GM23338 (cell line): ENCODE measurements at regions not wholly inside any gene's neighbourhood (a gene's known extent, or its start where the extent isn't known, plus 50 kb on each side); places are given as distances from the start of the nearest gene placed in this dataset.
A peak's percentile ranks its signal among the peaks of the same experiment; 100 is the strongest.

ENCODE experiments used
- ATAC-seq: fragments of 200-7000 bp; cut with Tn5 transposase; 3 replicates; pipeline ENCODE4 v1.9.1; 2020
- DNase-seq: peaks from one replicate; pipeline ENCODE4 v3.0.0-alpha.2; 2015; ENCODE audit warnings: low spot score
- H2AFZ ChIP-seq: fragments of 200-600 bp; sonication (generic); 2 replicates; pipeline ENCODE4 v1.8.0; 2016; ENCODE audit warnings: antibody characterized with exemption, mild to moderate bottlenecking, moderate library complexity
- H3F3A ChIP-seq: fragments of 200-600 bp; sonication (generic); replicated peaks from 2 replicates; pipeline ENCODE4 v1.8.0; 2017; ENCODE audit warnings: antibody characterized with exemption, mixed run types, low read depth
- H3K27ac ChIP-seq: fragments of 200-600 bp; sonication (generic); 2 replicates; pipeline ENCODE4 v1.6.1; 2016; ENCODE audit warnings: low read depth
- H3K27me3 ChIP-seq: fragments of 200-600 bp; sonication (generic); 2 replicates; pipeline ENCODE4 v1.8.0; 2016; ENCODE audit warnings: mild to moderate bottlenecking, mixed run types, moderate library complexity; ENCODE audit not compliant: insufficient read depth
- H3K36me3 ChIP-seq: fragments of 200-600 bp; sonication (generic); 2 replicates; pipeline ENCODE4 v1.8.0; 2016; ENCODE audit warnings: mild to moderate bottlenecking; ENCODE audit not compliant: insufficient read depth
- H3K4me1 ChIP-seq: fragments of 200-600 bp; sonication (generic); 2 replicates; pipeline ENCODE4 v1.8.0; 2016; ENCODE audit warnings: mild to moderate bottlenecking, moderate library complexity; ENCODE audit not compliant: insufficient read depth
- H3K4me2 ChIP-seq: fragments of 200-600 bp; sonication (generic); 2 replicates; pipeline ENCODE4 v1.7.1; 2017; ENCODE audit warnings: mixed run types
- H3K4me3 ChIP-seq: fragments of 200-600 bp; sonication (generic); 2 replicates; pipeline ENCODE4 v1.6.1; 2016; ENCODE audit warnings: mixed run types
- H3K79me2 ChIP-seq: fragments of 200-600 bp; sonication (generic); replicated peaks from 2 replicates; pipeline ENCODE4 v1.8.0; 2017; ENCODE audit warnings: mild to moderate bottlenecking; ENCODE audit not compliant: insufficient read depth
- H3K9me2 ChIP-seq: fragments of 200-600 bp; sonication (generic); 2 replicates; pipeline ENCODE4 v1.8.0; 2017; ENCODE audit not compliant: insufficient read depth
- H4K20me1 ChIP-seq: fragments of 200-600 bp; sonication (generic); replicated peaks from 2 replicates; pipeline ENCODE4 v1.8.0; 2017; ENCODE audit warnings: mild to moderate bottlenecking; ENCODE audit not compliant: insufficient read depth
- H3K27ac Mint-ChIP-seq: 2 replicates; pipeline ENCODE4 v1.8.0; 2020; ENCODE audit warnings: inconsistent platforms, mild to moderate bottlenecking, moderate library complexity, mixed read lengths
- H3K27me3 Mint-ChIP-seq: 3 replicates; pipeline ENCODE4 v1.8.0; 2022; ENCODE audit warnings: low read depth, mild to moderate bottlenecking, moderate library complexity, mixed read lengths, inconsistent platforms; ENCODE audit not compliant: insufficient read depth, poor library complexity
- H3K36me3 Mint-ChIP-seq: 3 replicates; pipeline ENCODE4 v1.8.0; 2021; ENCODE audit warnings: low read depth, mild to moderate bottlenecking, inconsistent platforms, moderate library complexity, mixed read lengths
- H3K4me1 Mint-ChIP-seq: 3 replicates; pipeline ENCODE4 v1.8.0; 2020; ENCODE audit warnings: mild to moderate bottlenecking, inconsistent platforms, mixed read lengths
- H3K4me3 Mint-ChIP-seq: 3 replicates; pipeline ENCODE4 v1.8.0; 2021; ENCODE audit warnings: moderate library complexity, mild to moderate bottlenecking, inconsistent platforms, mixed read lengths
- H3K9me3 Mint-ChIP-seq: 3 replicates; pipeline ENCODE4 v1.8.0; 2020; ENCODE audit warnings: moderate library complexity, mild to moderate bottlenecking, inconsistent platforms, mixed read lengths
- STAT1 ChIP-seq: IDR thresholded peaks from one replicate; pipeline ENCODE4 v1.6.1; 2016; ENCODE audit warnings: antibody characterized with exemption; ENCODE audit not compliant: unreplicated experiment
- ZNF331 ChIP-seq: fragments of 250-450 bp; sonication (Bioruptor Pico); IDR thresholded peaks from 2 replicates; pipeline ENCODE4 v1.5.0; 2020; ENCODE audit warnings: low read depth, mild to moderate bottlenecking, moderate library complexity
- TF ChIP-seq, protein P1 (sequence below): fragments of 250-450 bp; sonication (Bioruptor Pico); IDR thresholded peaks from 2 replicates; pipeline ENCODE4 v1.5.0; 2020; ENCODE audit warnings: mild to moderate bottlenecking, moderate library complexity
- TF ChIP-seq, protein P2 (sequence below), 2 experiments: fragments of 200-600 bp in 1 of 2; sonication (generic) in 1 of 2; conservative IDR thresholded peaks; 2 replicates each; pipeline versions ENCODE4 v1.5.1 to v1.6.1; 2016 to 2017; ENCODE audit warnings: antibody characterized with exemption in 2 of 2, low read depth in 2 of 2, mild to moderate bottlenecking in 2 of 2, moderate library complexity in 1 of 2

DNA sequence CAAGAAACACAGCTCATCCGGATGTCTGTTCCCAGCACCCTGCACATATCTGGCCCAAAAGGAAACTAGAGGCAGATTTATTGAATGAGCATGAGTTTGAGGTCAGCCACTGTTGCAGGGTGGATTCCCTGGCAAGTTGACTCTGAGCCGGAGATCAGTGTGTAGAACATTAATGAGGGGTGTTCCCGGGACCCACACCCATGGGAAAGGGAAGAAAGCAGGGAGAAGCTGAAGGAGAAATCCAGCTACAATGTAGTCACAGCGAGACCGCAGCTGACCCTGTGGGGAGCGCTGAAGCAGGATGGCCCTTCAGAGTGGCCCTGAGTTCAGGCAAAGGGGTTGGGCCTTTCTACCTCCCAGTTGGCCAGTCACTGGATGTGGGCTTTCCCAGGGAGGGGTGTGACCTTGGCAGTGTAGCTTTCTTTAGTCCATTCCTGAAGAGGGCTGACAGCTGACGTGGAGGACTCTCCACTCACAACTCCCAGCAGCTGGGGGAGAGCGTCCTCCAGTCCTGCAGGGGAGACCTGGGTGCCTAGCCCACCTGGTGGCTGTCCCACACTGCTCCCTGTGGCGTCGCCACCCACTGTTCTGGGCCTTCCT lies 324.2 kb upstream of the ZMIZ1 start:
- Histone ChIP-seq H3K4me3 (no peak overlapping the region), H4K20me1 (no peaks in the 10 kb centered on the region), H3K27me3 (no peaks in the 10 kb centered on the region), H3K79me2 (no peaks in the 10 kb centered on the region), H3K4me2 (no peak overlapping the region), H3K27ac (no peak overlapping the region), H3K4me1 (peaks cover 4% of the 10 kb centered on the region), H3K36me3 (no peaks in the 10 kb centered on the region), H3F3A (no peaks in the 10 kb centered on the region), H3K9me2 (peaks cover 10% of the 10 kb centered on the region), H2AFZ (no peak overlapping the region)
- Mint-ChIP-seq H3K9me3 (no peaks in the 10 kb centered on the region), H3K27me3 (peaks cover 10% of the 10 kb centered on the region), H3K36me3 (no peaks in the 10 kb centered on the region), H3K4me3 (no peak overlapping the region), H3K27ac (no peak overlapping the region), H3K4me1 (peaks cover 19% of the 10 kb centered on the region)
- TF ChIP-seq STAT1: no peak
- no peak for TF ChIP-seq ZNF331 (CRISPR knock-in tag)
- TF ChIP-seq, protein P1, sequence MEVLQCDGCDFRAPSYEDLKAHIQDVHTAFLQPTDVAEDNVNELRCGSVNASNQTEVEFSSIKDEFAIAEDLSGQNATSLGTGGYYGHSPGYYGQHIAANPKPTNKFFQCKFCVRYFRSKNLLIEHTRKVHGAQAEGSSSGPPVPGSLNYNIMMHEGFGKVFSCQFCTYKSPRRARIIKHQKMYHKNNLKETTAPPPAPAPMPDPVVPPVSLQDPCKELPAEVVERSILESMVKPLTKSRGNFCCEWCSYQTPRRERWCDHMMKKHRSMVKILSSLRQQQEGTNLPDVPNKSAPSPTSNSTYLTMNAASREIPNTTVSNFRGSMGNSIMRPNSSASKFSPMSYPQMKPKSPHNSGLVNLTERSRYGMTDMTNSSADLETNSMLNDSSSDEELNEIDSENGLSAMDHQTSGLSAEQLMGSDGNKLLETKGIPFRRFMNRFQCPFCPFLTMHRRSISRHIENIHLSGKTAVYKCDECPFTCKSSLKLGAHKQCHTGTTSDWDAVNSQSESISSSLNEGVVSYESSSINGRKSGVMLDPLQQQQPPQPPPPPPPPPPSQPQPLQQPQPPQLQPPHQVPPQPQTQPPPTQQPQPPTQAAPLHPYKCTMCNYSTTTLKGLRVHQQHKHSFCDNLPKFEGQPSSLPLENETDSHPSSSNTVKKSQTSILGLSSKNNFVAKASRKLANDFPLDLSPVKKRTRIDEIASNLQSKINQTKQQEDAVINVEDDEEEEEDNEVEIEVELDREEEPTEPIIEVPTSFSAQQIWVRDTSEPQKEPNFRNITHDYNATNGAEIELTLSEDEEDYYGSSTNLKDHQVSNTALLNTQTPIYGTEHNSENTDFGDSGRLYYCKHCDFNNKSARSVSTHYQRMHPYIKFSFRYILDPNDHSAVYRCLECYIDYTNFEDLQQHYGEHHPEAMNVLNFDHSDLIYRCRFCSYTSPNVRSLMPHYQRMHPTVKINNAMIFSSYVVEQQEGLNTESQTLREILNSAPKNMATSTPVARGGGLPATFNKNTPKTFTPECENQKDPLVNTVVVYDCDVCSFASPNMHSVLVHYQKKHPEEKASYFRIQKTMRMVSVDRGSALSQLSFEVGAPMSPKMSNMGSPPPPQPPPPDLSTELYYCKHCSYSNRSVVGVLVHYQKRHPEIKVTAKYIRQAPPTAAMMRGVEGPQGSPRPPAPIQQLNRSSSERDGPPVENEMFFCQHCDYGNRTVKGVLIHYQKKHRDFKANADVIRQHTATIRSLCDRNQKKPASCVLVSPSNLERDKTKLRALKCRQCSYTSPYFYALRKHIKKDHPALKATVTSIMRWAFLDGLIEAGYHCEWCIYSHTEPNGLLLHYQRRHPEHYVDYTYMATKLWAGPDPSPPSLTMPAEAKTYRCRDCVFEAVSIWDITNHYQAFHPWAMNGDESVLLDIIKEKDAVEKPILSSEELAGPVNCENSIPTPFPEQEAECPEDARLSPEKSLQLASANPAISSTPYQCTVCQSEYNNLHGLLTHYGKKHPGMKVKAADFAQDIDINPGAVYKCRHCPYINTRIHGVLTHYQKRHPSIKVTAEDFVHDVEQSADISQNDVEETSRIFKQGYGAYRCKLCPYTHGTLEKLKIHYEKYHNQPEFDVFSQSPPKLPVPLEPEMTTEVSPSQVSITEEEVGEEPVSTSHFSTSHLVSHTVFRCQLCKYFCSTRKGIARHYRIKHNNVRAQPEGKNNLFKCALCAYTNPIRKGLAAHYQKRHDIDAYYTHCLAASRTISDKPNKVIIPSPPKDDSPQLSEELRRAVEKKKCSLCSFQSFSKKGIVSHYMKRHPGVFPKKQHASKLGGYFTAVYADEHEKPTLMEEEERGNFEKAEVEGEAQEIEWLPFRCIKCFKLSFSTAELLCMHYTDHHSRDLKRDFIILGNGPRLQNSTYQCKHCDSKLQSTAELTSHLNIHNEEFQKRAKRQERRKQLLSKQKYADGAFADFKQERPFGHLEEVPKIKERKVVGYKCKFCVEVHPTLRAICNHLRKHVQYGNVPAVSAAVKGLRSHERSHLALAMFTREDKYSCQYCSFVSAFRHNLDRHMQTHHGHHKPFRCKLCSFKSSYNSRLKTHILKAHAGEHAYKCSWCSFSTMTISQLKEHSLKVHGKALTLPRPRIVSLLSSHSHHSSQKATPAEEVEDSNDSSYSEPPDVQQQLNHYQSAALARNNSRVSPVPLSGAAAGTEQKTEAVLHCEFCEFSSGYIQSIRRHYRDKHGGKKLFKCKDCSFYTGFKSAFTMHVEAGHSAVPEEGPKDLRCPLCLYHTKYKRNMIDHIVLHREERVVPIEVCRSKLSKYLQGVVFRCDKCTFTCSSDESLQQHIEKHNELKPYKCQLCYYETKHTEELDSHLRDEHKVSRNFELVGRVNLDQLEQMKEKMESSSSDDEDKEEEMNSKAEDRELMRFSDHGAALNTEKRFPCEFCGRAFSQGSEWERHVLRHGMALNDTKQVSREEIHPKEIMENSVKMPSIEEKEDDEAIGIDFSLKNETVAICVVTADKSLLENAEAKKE: no peak
- TF ChIP-seq, protein P2, sequence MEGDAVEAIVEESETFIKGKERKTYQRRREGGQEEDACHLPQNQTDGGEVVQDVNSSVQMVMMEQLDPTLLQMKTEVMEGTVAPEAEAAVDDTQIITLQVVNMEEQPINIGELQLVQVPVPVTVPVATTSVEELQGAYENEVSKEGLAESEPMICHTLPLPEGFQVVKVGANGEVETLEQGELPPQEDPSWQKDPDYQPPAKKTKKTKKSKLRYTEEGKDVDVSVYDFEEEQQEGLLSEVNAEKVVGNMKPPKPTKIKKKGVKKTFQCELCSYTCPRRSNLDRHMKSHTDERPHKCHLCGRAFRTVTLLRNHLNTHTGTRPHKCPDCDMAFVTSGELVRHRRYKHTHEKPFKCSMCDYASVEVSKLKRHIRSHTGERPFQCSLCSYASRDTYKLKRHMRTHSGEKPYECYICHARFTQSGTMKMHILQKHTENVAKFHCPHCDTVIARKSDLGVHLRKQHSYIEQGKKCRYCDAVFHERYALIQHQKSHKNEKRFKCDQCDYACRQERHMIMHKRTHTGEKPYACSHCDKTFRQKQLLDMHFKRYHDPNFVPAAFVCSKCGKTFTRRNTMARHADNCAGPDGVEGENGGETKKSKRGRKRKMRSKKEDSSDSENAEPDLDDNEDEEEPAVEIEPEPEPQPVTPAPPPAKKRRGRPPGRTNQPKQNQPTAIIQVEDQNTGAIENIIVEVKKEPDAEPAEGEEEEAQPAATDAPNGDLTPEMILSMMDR (conservative IDR thresholded peaks at IDR 0.05; ENCODE audit: low read depth in 2 of 2): no peak
- DNase-seq (no peak), ATAC-seq (peak; percentile 16; the same call in 2 of the 3 replicates)
